GM12878 (cell line): ENCODE measurements at regions not wholly inside any gene's neighbourhood (a gene's known extent, or its start where the extent isn't known, plus 50 kb on each side); places are given as distances from the start of the nearest gene placed in this dataset.

Source experiments
- ATAC-seq: fragments of 200-7000 bp; cut with Tn5 transposase; 3 replicates; pipeline ENCODE4 v1.9.1; 2020; ENCODE audit warnings: mild to moderate bottlenecking, moderate library complexity
- BruUV-seq: library from RNA; stranded (reverse); fragments of 400-500 nt; replicated peaks from 2 replicates; lab custom pipeline; 2021; lab: Mats Ljungman, UMichigan
- CTCF ChIA-PET: fragments of 300-600 bp; sonication (Branson Sonifier 250); formaldehyde crosslinking; extraction: SDS; loops from one replicate; lab custom pipeline; 2021; ENCODE audit warnings: inconsistent platforms; lab: Yijun Ruan, JAX
- POLR2A ChIA-PET: fragments of 350-600 bp; formaldehyde crosslinking; extraction: SDS; loops from one replicate; lab custom pipeline; 2021; ENCODE audit warnings: inconsistent platforms; lab: Charles Lee
- RAD21 ChIA-PET: fragments of 300-600 bp; sonication (Branson Sonifier 250); formaldehyde crosslinking; loops from one replicate; lab custom pipeline; 2023; ENCODE audit warnings: antibody characterized with exemption; ENCODE audit not compliant: unreplicated experiment; lab: Charles Lee
- SMC1A ChIA-PET: fragments of 300-600 bp; sonication (Branson Sonifier 250); formaldehyde crosslinking; loops from one replicate; lab custom pipeline; 2023; ENCODE audit not compliant: unreplicated experiment, uncharacterized antibody; lab: Charles Lee
- DNase-seq: peaks from one replicate; pipeline ENCODE4 v3.0.0-alpha.2; 2011; ENCODE audit warnings: low read depth, low spot score
- FAIRE-seq: peaks from 3 replicates; lab custom pipeline; 2011; peaks lifted over from hg19 to GRCh38; lab: Jason Lieb, UNC
- H2AFZ ChIP-seq: 2 replicates; pipeline ENCODE4 v1.6.0; 2011; ENCODE audit warnings: low read depth, low read length, control low read depth; ENCODE audit not compliant: control insufficient read depth
- H3K27ac ChIP-seq: 2 replicates; pipeline ENCODE4 v1.5.1; 2011; ENCODE audit warnings: control low read depth; ENCODE audit not compliant: control insufficient read depth, insufficient read depth
- H3K27me3 ChIP-seq, 2 experiments: replicated peaks in 1 of 2; 2 replicates each; pipeline versions ENCODE4 v1.6.0 to v1.6.1; 2011; ENCODE audit warnings: low read length in 1 of 2; ENCODE audit not compliant: control insufficient read depth in 2 of 2, insufficient read depth in 2 of 2
- H3K36me3 ChIP-seq, 2 experiments: 2 replicates each; pipeline ENCODE4 v1.5.1; 2011; ENCODE audit warnings: low read length in 1 of 2; ENCODE audit not compliant: control insufficient read depth in 2 of 2, insufficient read depth in 2 of 2
- H3K4me1 ChIP-seq: 2 replicates; pipeline ENCODE4 v1.6.1; 2011; ENCODE audit warnings: mild to moderate bottlenecking, low read length, moderate library complexity, mixed read lengths; ENCODE audit not compliant: control insufficient read depth, insufficient read depth
- H3K4me2 ChIP-seq: 2 replicates; pipeline ENCODE4 v1.6.0; 2011; ENCODE audit warnings: control low read depth; ENCODE audit not compliant: control insufficient read depth, insufficient read depth
- H3K4me3 ChIP-seq: fragments of 200-600 bp; sonication (generic); 2 replicates; pipeline ENCODE4 v1.5.1; 2016
- H3K79me2 ChIP-seq: 2 replicates; pipeline ENCODE4 v1.6.0; 2011; ENCODE audit warnings: low read length; ENCODE audit not compliant: control insufficient read depth, insufficient read depth
- H3K9ac ChIP-seq: 2 replicates; pipeline ENCODE4 v1.8.0; 2011; ENCODE audit warnings: low read length, control low read depth, mixed read lengths; ENCODE audit not compliant: control insufficient read depth, insufficient read depth
- H3K9me3 ChIP-seq: replicated peaks from 3 replicates; pipeline ENCODE4 v1.5.1; 2011; ENCODE audit warnings: mild to moderate bottlenecking, low read length; ENCODE audit not compliant: control insufficient read depth, insufficient read depth
- H4K20me1 ChIP-seq: 2 replicates; pipeline ENCODE4 v1.6.0; 2011; ENCODE audit not compliant: control insufficient read depth, insufficient read depth
- E4F1 ChIP-seq: fragments of 450-650 bp; IDR thresholded peaks from 2 replicates; pipeline ENCODE4 v1.6.1; 2018; ENCODE audit warnings: borderline replicate concordance, mild to moderate bottlenecking; ENCODE audit not compliant: partially characterized antibody
- MLLT1 ChIP-seq: fragments of 450-650 bp; IDR thresholded peaks from 2 replicates; pipeline ENCODE4 v1.6.1; 2016; ENCODE audit warnings: mild to moderate bottlenecking
- NFXL1 ChIP-seq: fragments of 450-650 bp; IDR thresholded peaks from 2 replicates; pipeline ENCODE4 v1.6.1; 2017; ENCODE audit warnings: antibody characterized with exemption, mild to moderate bottlenecking, borderline replicate concordance
- POU2F2 ChIP-seq: IDR thresholded peaks from 3 replicates; pipeline ENCODE4 v1.6.1; 2011; ENCODE audit warnings: low read depth, mild to moderate bottlenecking, low read length, borderline replicate concordance
- ZNF384 ChIP-seq: IDR thresholded peaks from 2 replicates; pipeline ENCODE4 v1.6.1; 2012; ENCODE audit warnings: low read depth, mild to moderate bottlenecking, low read length, improper control_type of control experiment, borderline replicate concordance
- WGBS: methylation state at CpG from one replicate; pipeline ENCODE4 v1.1.6; 2016; ENCODE audit warnings: low lambda C conversion rate; ENCODE audit not compliant: insufficient replicate concordance, insufficient coverage; ENCODE audit errors: missing lambda C conversion rate; 5-methylcytosine and 5-hydroxymethylcytosine counted together
- in situ Hi-C: fragments of 300-500 bp; cut with MboI; formaldehyde crosslinking; loops from 9 replicates; pipeline ENCODE4 v1.14.3; 2018; ENCODE audit warnings: mixed read lengths
- intact Hi-C: fragments of 100-400 bp; cut with micrococcal nuclease; formaldehyde crosslinking; loops from one replicate; pipeline ENCODE4 v1.14.2; 2022; ENCODE audit not compliant: unreplicated experiment

- TF ChIP-seq E4F1 (no peak), NFXL1 (no peak)
These were observed 65.8 kb upstream of the ALK start (continued) for GRCh38 chr2:29987146-29987545.

- Histone ChIP-seq H3K9ac (no peak overlapping the region), H3K4me2 (no peak overlapping the region), H2AFZ (no peak overlapping the region), H3K27ac (no peak overlapping the region), H4K20me1 (no peaks in the 10 kb centered on the region), H3K9me3 (no peaks in the 10 kb centered on the region), H3K79me2 (no peaks in the 10 kb centered on the region), H3K36me3 (no peaks in the 10 kb centered on the region), H3K27me3 (peaks cover 0 to 3% of the 10 kb centered on the region in 2 experiments; a peak in 1 of 4 replicates), H3K4me3 (no peak overlapping the region), H3K4me1 (no peaks in the 10 kb centered on the region)
- ATAC-seq: no peak
- TF ChIP-seq POU2F2 (no peak), ZNF384 (no peak), MLLT1 (no peak)
- 21% methylated on average over 4 of the region's 4 CpGs for WGBS
- POLR2A ChIA-PET: no interaction called here
- in situ Hi-C loops: no loop called here
- no peak for DNase-seq
- intact Hi-C loops: no loop called here
- CTCF ChIA-PET: no interaction called here
- no TSS peak for BruUV-seq
- FAIRE-seq: no peak
- SMC1A ChIA-PET: no interaction called here
- RAD21 ChIA-PET: no interaction called here
These were observed 68.7 kb upstream of the ALK start for GRCh38 chr2:29990129-29990528.
